Fibroblast of skin of left biceps (primary cell): ENCODE measurements at regions not wholly inside any gene's neighbourhood (a gene's known extent, or its start where the extent isn't known, plus 50 kb on each side); places are given as distances from the start of the nearest gene placed in this dataset.

ENCODE experiments used
- DNase-seq, 2 experiments: peaks; one replicate each; pipeline ENCODE4 v3.0.0-alpha.2; 2013; ENCODE audit warnings: low read depth in 2 of 2

DNA sequence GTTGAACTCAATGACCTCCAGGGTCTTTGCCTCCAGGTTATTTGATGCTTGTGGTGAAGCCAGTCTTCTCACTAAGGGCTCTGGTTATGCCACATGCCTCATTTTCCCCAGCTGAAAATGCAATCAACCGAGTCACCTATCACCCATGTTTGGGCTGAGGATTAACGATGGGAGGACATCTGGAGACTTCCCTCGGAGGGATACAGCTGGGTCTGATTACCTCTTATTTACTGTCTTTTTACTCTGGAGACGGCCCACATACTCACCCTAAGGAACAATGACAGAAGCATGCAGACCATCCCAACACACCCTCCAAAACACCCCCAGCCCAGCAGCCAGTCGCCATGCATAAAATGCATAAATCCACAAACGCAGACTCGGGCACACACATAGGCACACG lies 187.4 kb downstream of the OPA1 start:
- no peak for DNase-seq

DNA sequence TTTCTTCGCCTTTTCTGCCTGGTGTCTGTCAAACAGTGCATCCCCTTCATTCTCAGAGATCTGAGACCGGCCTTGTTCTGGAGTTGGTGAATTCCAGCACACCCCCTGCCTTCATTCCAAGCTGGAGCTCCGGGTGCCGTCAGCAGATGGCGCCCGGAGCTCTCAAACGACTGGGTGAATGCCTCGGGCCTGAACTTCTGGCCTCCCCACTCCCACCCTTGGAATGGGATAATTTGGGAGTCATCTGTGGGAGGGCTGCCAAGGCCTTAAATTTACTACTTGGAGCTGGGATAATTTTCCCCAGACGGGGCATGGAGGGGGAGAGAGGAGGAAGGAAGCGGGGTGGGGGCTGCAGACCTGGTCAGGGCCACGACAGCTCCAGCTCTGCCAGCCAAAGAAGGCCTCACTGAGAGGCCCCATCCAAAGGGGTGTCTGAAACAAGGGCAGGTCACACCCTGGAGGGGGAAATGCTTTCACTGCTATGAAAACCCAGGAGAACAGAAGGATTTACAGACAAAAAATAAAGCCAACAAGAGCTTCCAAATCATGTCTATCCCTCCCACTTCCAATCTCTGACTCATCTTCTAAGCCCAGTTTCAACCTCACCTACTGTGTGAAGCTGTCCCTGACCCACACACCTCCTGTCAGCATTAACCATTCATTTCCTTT lies 187.9 kb downstream of the OPA1 start:
- DNase-seq, result peak; percentile 88

DNA sequence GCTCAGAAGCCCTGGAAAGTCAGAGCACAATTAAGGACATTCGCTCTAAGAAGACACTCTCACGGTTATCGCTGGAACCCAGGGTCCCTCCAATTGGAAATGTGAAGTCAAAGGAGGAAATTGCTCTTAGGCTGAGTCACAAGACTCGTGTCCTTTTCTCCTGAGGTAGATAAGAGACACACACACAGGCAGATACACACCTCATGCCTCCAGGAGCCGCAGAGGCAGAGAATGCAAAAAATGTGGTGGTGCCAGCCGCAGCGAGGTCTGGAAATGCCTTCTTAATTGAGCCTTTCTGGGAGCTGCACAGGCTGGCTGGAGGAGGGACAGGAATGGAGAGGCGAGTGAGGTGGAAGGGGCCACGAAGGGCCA lies 189.3 kb downstream of the OPA1 start:
- no peak for DNase-seq

DNA sequence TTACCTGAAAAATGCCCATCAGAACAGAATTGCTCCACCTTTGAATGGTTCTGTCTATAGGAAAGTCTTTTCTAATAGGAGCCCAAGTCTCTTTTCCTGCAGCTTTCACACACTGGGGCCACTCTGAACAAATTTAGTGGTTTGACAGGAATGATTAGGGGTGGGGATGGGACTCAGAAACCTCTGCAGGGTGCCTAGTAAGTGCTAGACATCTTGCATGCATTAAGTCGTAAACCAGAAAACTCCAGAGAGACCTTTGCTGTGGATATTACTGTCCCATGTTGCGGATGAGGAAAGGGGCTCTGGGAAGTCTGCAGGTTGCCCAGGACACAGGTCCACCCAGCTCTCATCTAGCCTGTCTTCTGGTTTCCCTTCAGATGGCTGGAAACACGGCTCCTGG lies 189.7 kb downstream of the OPA1 start:
- no peak for DNase-seq

DNA sequence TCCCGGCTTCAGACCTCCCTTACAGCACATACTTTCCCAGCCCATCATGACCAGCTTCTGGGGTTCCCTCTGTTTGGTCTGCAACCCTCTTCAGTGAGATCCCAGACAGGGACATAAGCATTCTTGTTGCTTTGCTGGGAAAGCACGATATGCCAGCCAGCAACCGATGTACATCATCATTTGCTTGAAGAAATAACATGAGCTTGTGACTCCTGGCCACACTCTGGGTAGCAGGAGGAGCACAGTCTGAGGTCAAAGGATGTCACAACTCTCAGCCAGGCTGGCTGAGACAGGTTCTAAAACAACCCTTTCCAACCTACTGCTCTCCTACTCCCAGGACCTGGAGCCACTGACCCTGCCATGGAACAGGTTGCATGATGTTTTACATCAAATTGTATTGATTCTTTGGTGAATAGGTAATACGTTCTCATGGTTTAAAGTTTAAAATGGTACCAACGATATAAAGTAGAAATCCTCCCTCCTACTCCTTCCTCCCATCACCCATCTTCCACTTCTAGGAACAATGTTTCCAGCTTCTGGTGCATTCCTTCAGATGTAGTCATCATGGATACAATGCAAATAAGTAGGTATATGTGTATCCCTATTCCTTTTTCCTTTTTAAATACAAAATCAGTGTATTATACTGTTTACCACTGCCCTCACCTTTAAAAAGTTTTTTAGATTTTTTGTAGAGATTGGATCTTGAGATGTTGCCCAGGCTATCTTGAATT lies 190.3 kb downstream of the OPA1 start:
- DNase-seq, result no peak

DNA sequence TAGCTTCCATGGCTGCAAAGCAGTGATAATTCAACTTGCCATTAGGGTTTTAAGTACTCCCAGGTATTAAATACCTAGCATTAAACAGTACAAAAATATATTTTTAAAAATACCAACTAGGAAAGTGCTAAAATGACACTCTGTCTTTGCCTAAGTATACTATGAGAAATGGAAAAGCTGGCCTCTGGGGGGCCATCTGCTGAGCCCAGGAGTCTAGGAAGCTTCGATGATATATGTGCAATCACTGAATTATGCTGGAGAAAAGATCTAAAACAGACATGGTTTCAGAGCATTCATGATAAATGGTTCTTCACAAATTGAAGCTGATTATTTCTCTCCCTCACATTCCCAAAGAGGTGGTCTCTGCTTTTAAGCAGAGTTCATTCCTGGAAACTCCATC lies 191.8 kb downstream of the OPA1 start:
- DNase-seq, result no peak

DNA sequence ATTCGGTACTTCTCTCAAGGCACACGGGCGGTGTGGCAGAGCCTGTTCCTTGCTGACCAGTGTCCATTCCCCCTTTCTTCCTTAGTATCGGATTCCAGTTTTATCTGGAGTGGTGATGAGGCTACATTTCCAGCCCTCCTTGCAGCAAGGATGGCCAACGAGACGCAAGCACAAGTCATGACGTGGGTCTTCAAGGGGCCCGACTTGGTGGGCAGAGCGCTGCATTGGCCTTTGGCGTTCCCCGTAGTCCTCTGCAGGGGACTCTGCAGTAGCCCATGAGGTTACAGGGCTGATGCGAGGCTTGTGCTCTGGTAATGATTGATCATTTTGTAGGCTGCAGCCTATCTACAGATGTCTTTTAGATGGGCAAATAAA lies 194.5 kb downstream of the OPA1 start:
- DNase-seq, result no peak

DNA sequence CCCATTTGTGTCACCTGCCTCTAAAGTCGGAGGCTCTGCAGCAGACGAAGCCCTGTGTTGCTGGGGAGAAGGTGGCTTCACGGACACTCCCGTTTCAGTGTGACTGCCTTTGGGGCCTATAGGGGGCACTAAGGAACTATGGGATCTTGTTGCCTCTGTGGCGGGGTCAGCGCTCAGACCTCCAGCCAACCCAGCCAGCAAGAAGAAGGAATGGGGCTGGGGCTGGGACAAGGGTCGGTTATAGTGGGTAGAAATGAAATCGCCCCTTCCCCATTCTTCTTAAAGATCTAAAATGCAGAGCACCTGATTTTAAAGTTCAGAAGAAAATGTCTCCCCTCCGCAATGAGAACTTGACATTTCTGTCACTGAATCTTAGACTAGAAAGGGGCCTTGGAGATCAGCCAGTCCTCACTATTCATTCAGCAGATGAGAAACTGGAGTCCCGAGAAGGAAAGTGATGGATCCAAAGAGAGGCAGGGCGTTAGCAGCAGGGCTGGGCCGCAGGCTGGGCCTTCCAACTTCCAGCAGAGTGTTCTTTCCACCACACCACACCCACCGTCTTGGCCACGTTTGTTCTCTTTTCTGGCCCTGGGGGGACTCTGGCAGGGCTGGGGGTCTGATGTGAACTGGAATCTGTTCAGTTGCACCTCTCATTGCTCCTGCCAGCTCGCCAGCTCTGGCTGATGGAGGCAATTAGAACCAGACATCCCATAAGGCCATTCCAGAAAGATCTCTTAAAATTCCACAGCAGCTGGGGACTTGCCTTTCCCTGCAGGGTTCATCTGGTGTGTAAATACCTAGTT lies 195.4 kb downstream of the OPA1 start:
- DNase-seq, result no peak

DNA sequence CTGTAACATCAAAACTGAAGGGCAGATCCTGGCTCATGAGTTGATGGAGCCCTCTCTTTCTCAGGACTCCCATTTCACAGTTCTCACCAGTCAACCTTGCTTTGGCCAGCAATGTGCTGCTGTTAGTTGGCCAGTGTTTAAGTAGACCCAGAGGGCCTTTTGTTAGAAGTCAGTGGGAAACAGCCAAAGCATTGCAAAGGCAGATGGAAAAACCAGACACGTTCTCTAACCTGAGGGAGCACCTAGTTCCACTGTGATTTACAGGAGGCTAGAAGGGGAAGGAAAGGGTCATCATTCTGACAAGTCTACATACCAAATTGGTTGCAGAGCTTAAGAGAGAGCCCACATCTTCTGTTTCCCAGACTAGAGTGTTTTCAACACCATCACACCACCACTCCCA lies 196.4 kb downstream of the OPA1 start:
- no peak for DNase-seq

DNA sequence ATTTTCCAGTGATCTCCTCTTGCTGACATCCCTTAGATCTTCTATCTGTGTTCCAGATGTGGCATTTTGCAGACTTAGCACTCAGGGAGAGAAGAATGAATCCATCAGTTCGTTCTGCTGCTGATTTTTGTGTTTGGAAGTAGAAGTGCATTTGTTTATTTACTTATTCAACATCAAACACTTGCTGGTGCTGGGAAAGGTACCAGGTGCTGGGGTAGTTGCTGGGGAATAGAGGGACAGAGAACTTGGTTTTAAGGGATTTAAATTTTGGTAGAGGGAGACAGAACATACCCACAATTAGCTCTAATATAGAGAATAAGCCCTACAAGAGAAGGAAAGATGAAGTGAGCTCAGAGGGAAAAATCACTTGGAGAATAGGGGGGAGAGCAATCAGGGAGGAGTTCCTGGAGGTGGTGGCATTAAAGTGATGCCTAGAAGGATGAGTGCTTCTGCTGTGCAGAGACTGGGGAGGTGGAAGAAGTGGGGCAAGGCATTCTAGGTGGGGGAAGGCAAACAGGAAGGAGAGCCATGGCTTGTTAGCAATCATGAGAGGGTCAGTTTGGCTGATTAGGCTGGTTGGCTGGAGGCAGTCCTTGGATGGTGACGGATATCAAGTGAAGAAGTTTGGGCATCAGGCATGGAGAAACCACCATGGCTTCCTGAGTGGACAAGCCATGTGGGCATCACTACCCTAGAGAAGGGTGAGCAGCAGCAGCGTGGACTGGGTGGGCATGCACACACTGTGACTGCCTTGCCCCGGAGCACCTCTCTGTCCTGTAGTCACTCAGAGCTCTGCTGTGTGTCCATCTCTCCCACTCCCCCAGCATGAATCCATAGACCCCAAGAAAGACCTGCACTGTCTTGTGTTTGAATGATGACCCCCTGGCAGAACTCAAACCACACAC lies 197.3 kb downstream of the OPA1 start:
- DNase-seq, result no peak

DNA sequence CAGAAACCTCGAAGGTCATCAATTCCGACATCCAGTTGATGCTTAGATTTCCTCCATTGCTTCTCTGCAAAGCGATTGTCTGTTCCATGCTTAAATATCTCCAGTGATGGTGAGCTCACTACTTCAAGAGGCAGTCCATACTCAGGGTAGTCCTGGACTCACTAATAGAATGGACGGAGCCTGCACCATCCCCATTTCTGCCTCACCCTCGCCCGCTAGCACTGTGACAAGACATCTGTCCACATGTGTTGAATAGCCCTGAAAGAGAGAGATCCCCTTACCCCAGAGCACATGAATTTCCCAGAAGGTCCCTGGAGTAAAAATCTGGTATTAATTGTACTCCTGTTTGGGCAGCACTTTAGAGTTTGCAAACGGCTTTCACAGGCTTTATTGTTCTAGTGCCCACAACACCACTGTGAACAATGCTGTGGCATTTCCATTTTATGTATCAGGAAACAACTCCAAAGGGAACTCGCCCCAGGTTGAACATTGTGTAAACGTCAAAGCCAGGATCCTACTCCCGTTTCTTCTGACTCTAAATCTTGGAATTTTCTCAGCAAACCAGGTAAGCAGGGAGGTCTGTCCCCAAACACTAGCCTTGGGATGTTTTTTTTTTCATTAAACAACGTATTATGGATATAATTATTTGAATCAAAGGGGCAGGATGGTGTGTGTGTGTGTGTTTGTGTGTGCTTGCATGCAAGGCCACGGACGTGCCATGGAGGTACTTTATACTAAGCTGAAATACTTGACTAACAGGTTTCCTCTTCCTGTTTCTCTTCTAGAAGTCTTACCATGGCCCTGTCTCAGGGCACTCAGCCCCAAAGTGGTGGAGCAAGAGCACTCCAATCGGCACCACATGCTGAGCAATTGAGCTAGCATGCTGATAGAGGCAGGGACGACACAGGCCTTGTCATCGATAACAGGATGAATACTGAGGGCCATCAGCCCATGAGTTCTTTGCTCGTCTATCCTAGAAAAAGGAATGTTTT lies 198.3 kb downstream of the OPA1 start:
- DNase-seq, result no peak

DNA sequence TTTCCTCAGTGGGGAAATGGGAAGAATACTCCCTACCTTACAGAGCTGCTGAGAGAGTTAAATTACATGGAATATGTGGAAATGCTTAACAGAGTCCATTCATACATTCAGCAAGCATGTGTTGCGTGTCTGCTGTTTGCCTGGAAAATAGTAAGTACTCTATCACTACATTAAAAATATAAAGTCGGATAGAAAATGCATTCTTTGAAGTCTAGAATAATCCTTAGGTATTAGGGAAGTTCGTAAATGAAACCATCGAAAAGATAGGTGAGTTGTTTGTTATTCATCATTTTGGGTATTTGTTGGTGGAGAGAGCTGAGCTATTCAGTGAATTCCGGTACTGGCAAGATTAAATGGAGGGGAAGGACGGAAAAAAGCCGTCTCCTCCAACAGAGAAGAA lies 200.1 kb downstream of the OPA1 start:
- DNase-seq, result no peak

DNA sequence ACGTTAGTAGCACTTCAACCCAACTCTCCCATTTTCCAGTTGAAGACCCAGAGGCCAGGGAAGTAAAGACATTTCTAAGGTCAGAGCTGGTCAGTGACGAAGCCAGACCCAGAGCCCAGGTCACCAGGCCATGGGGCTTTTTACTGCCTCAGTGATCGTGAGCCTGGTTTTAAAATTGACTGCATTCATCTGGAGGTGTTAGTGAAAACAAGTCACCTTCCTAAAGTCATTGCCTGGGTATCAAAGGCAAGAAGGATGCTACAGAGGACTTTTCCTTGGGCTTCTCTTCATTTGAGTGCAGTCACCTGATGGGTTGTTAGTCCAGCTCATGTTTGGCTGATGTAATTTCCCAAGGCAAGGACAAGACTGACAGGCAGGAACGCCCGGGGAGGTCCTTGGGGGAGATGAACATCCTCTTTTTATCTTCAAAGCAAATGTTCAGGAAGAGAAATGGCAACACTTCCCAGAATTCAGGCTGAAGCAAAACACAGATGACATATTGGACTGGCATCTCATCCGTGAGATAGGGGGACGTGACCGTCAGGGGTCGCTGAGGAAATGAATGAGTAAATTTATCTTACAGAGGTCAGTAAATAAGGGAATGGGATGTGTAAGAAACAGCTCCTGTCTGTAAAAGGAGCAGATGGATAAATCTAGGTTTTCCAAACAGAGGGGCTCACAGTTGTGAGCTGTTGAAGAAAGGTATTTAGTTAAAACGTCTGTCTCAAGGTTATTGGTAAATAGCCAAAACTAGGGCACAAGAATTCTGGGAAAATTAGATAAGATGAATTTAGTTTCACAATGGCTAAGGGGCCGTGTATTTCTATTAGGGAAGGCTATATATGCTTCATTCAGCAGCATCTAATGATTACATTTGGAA lies 201.2 kb downstream of the OPA1 start:
- DNase-seq, result no peak

DNA sequence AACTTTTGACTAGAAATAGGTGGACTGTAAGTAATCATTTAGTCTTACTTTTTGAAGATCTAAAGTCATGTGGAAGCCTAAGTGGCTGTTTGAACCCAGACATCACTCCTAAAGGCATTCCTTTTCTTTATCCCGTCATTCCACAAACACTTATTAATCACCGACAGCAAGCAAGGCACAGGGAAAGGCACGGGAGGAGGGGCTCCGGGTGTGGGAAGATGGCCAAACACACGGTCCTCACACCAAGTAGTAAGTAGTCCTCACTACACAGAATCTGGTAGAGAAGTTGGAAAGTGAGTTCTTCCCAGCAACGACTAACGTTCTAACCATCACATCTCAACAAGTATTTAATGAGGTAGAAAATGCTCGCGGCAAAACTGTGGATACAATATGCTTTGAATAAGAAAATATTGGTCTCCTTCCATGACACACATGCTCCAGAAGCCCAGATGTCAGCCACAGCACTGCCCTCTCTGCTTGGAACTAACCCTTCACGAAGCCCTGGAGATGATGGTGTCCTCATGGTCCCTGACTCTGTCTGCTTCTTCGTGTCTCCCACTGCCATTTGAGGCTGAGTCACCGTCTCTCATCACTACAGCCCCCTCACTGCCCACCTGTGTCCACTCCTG lies 202.2 kb downstream of the OPA1 start:
- no peak for DNase-seq

DNA sequence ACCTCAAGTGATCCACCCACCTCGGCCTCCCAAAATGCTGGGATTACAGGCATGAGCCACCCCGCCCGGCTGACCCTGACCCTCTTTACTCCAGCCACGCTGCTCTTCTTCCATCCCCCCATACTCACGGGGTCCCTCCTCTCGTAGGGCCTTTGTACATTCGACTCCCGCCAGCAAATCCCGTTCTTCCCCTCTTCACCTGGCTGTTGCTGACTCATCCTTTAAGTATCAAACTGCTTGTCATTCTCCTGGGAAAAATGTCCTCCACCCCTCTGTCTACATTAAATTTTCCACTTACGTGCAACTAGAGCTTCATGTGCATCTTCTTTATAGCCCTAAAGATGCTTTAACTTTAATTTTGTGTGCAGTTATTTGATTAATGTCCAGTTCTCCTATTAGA lies 203.1 kb downstream of the OPA1 start:
- DNase-seq, result no peak

DNA sequence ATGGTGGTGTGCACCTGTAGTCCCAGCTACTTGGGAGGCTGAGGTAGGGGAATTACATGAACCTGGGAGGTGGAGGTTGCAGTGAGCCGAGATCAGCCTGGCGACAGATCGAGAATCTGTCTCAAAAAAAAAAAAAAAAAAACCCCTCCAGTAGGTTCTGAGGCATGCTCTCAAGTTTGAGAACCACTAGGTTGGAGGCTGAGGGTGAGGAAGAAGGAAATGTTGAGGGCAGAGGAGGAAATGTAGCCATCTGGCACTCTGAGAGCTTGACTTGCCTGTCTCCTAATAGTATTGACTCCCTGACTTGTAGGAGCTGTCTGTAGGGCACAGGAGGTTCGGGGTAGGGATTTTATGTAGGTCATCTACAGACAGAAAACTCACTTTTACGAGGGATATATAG lies 204.6 kb downstream of the OPA1 start:
- DNase-seq, result no peak

DNA sequence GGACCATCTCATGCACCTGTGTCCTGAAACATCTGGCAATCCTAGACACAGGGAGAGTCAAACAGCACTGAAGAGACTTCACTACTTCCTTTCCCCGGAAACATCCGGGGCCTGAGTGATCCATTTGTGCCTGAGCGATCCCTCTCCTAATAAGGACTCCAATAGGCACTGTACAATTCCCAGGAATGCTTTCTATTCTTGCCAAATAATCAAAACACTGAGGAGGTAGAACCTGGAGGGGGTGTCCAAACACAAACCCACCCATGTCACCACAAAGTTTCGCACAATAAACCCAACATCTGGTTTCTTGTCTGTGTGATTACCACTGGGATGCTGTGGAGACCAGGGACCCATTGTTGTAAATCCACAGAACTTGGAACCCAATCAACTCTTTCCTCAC lies 205.0 kb downstream of the OPA1 start:
- no peak for DNase-seq

DNA sequence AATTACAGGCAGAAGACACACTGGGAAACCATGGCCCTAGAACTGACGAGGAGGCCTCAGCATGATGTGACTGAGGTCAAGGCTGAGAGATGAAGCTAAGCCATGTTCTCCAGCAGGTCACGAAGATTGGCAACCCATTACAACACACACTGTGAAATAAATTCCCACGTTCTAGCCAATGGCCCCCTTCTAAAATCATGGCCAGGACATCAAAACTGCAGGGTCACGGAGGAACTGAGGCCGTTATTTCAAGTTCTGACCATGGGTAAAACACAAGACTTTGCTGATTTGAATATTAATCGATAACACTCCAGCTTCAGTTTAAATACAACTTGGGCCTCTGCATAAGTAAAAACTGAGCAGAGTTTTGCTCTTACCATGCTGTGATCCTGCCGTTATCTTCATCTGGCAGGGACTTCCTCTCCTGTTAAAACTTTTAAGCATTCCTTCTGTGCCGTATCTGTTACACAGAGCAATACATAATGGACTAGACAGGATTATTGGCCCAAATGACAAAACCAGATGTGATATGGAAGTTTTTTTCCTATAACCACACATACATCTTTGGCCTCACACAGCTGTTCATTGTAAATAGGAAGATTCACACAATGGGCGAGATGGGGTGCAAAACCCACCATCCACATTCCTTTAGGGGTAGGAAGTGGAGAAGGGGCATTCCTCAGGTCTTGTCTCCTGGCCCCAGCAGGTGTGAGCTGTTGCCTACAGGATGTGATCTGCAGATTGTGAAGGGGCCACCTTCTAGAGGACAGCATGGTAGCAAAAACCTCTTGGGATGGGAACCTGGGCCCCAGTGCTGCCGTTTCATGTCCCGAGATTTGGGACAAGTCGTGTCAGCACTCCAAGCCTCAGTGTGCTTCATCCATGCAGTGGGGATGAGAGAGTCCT lies 207.4 kb downstream of the OPA1 start:
- DNase-seq, result no peak
